ENCODE measurements at regions not wholly inside any gene's neighbourhood (a gene's known extent, or its start where the extent isn't known, plus 50 kb on each side); places are given as distances from the start of the nearest gene placed in this dataset.

DNA sequence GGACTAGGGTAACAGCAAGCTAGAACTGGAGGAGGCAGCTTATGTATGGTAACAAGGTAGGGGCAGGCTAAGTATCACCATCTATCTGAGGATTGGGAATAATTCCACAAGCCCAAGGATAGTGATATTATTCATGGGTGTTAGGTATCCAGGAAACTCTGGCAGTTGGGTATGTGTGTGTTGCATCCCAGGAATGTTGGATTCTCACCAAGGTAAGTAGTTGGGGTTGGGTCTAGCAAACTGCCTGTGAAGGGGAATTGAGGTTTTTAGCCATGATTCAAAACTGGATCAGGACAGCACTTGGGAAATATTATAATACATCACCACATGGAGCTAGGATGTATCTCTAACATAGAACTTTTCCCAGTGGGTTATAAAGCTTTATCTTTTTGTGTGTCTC is 626.4 kb upstream of the GOLIM4 start:
- Histone ChIP-seq H2AFZ (no peak overlapping the region), H3K79me2 (replicated peaks; ENCODE audit: insufficient read depth) (no peaks in the 10 kb centered on the region), H3F3A (replicated peaks; ENCODE audit: low read depth) (no peaks in the 10 kb centered on the region), H3K4me3 (no peak overlapping the region), H3K27me3 (ENCODE audit: insufficient read depth) (no peaks in the 10 kb centered on the region), H3K4me1 (ENCODE audit: insufficient read depth) (no peaks in the 10 kb centered on the region), H3K4me2 (no peak overlapping the region), H3K27ac (ENCODE audit: low read depth) (no peak overlapping the region), H4K20me1 (replicated peaks; ENCODE audit: insufficient read depth) (no peaks in the 10 kb centered on the region), H3K9me2 (ENCODE audit: insufficient read depth) (0 out of 2 replicates have a peak, but pooled peaks cover 5% of the 10 kb centered on the region), H3K36me3 (ENCODE audit: insufficient read depth) (no peaks in the 10 kb centered on the region)
- Mint-ChIP-seq H3K27ac (no peak overlapping the region), H3K36me3 (ENCODE audit: low read depth) (peaks cover 12% of the 10 kb centered on the region), H3K27me3 (ENCODE audit: insufficient read depth, low read depth, poor library complexity) (no peaks in the 10 kb centered on the region), H3K4me1 (no peaks in the 10 kb centered on the region), H3K9me3 (peaks cover 4% of the 10 kb centered on the region; the same call in 2 of the 3 replicates), H3K4me3 (no peak overlapping the region)
- DNase-seq (ENCODE audit: low spot score) (no peak), ATAC-seq (no peak)
- no peak for TF ChIP-seq EZH2phosphoT487 (IDR thresholded peaks at IDR 0.05; ENCODE audit: unreplicated experiment)
- no peak for TF ChIP-seq CTCF (conservative IDR thresholded peaks at IDR 0.05; ENCODE audit: low read depth in 2 of 2)
- TF ChIP-seq ZNF462 (CRISPR knock-in tag; IDR thresholded peaks at IDR 0.05), result no peak
- no peak for TF ChIP-seq NANOG (IDR thresholded peaks at IDR 0.05; ENCODE audit: borderline replicate concordance)
- no peak for TF ChIP-seq EZH2 (IDR thresholded peaks at IDR 0.05; ENCODE audit: low read depth, unreplicated experiment)
- TF ChIP-seq STAT1 (IDR thresholded peaks at IDR 0.05; ENCODE audit: unreplicated experiment), result no peak
- TF ChIP-seq REST (IDR thresholded peaks at IDR 0.05; ENCODE audit: unreplicated experiment), result no peak
- no peak for TF ChIP-seq CREB1 (CRISPR knock-in tag; IDR thresholded peaks at IDR 0.05; ENCODE audit: low read depth)
- no peak for TF ChIP-seq POLR2AphosphoS5 (IDR thresholded peaks at IDR 0.05; ENCODE audit: low read depth)
- no peak for TF ChIP-seq ZNF114 (CRISPR knock-in tag; IDR thresholded peaks at IDR 0.05)
- no peak for TF ChIP-seq JUNB (IDR thresholded peaks at IDR 0.05; ENCODE audit: unreplicated experiment)
- TF ChIP-seq ZNF331 (CRISPR knock-in tag; IDR thresholded peaks at IDR 0.05; ENCODE audit: low read depth), result no peak
- TF ChIP-seq, protein P1, sequence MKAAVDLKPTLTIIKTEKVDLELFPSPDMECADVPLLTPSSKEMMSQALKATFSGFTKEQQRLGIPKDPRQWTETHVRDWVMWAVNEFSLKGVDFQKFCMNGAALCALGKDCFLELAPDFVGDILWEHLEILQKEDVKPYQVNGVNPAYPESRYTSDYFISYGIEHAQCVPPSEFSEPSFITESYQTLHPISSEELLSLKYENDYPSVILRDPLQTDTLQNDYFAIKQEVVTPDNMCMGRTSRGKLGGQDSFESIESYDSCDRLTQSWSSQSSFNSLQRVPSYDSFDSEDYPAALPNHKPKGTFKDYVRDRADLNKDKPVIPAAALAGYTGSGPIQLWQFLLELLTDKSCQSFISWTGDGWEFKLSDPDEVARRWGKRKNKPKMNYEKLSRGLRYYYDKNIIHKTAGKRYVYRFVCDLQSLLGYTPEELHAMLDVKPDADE (IDR thresholded peaks at IDR 0.05), result no peak

All from GM23338 (cell line).